ENCODE measurements at regions not wholly inside any gene's neighbourhood (a gene's known extent, or its start where the extent isn't known, plus 50 kb on each side); places are given as distances from the start of the nearest gene placed in this dataset.
A peak's percentile ranks its signal among the peaks of the same experiment; 100 is the strongest.
"Not testable (repeated sequence)": the region's sequence is repeated elsewhere in the genome, so short reads cannot be mapped to it uniquely, and the experiment has no call there.

DNA sequence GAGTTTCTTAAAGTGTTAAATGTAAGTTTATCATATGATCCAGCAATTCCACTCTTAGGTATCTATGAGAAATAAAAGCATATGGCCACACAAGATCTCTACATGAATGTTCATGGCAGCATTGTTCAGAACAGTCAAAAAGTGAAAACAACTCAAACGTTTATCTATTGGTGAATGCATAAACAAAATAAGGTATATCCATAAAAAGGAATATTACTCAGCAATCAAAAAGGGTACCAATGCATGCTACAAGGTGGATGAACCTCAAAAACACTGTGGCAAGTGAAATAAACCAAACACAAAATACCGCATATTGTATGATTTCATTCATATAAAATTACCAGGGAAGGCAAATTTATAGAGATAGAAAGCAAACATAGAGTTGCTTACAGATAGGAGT lies 337.6 kb downstream of the PIK3C3 start:
- Histone ChIP-seq H3K4me1 (replicated peaks) (no peaks in the 10 kb centered on the region), H3K4me3 (no peak overlapping the region), H3K9me3 (replicated peaks) (no peaks in the 10 kb centered on the region), H3K27ac (no peak overlapping the region), H3K27me3 (replicated peaks) (no peaks in the 10 kb centered on the region), H3K36me3 (no peaks in the 10 kb centered on the region)
- DNase-seq (ENCODE audit: low read depth in 1 of 2, low spot score in 2 of 2): no peak

DNA sequence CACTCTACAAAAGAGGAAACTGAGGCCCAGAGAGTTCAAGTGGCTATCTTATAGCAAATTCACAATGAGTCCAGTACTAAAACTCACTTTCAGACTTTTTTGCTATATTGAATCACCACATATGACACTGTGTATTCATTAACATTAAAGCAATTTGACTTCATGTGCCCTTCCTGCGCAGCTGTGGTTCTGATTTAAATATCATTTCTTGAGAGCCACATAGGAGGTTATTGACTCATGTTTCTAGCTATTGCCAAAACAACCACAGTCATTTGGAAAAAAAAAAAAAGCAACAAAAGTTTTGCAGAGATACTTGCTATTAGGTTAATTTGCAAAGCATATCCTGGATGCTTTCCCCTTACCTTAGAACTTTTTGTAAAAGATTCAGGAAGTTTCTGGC lies 341.2 kb downstream of the PIK3C3 start:
- H3K4me3 ChIP-seq: no peak overlapping the region

DNA sequence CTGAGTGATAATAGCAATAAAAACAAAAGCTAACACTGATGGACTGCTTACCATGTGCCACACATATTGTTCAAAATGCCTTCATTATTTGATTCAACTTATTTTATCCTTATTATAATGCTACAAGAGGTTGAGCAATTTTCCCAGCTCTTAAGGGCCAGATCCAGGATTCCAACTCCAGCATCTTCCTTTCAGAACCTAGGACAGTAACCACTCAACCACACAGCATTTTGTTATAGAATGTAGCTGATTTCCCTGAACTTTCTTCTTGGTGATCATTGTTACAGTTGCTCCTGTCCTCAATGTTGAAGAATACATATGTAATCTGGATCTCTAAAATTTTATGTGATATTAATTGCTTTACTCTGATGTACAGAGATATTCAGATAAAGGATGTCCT lies 341.7 kb downstream of the PIK3C3 start:
- H3K36me3 ChIP-seq: no peaks in the 10 kb centered on the region
- peaks cover 5% of the 10 kb centered on the region for H3K4me1 ChIP-seq (replicated peaks)
- no peaks in the 10 kb centered on the region for H3K9me3 ChIP-seq (replicated peaks)
- no peak overlapping the region for H3K4me3 ChIP-seq
- no peak for DNase-seq (ENCODE audit: low read depth in 1 of 2, low spot score in 2 of 2)
- no peak overlapping the region for H3K27ac ChIP-seq
- no peaks in the 10 kb centered on the region for H3K27me3 ChIP-seq (replicated peaks)

More for the DNA sequence above, 341.2 kb downstream of the PIK3C3 start:
- Histone ChIP-seq H3K9me3 (replicated peaks) (no peaks in the 10 kb centered on the region), H3K27me3 (replicated peaks) (no peaks in the 10 kb centered on the region), H3K4me1 (replicated peaks) (peaks cover 5% of the 10 kb centered on the region), H3K27ac (no peak overlapping the region), H3K36me3 (no peaks in the 10 kb centered on the region)
- no peak for DNase-seq (ENCODE audit: low read depth in 1 of 2, low spot score in 2 of 2)

DNA sequence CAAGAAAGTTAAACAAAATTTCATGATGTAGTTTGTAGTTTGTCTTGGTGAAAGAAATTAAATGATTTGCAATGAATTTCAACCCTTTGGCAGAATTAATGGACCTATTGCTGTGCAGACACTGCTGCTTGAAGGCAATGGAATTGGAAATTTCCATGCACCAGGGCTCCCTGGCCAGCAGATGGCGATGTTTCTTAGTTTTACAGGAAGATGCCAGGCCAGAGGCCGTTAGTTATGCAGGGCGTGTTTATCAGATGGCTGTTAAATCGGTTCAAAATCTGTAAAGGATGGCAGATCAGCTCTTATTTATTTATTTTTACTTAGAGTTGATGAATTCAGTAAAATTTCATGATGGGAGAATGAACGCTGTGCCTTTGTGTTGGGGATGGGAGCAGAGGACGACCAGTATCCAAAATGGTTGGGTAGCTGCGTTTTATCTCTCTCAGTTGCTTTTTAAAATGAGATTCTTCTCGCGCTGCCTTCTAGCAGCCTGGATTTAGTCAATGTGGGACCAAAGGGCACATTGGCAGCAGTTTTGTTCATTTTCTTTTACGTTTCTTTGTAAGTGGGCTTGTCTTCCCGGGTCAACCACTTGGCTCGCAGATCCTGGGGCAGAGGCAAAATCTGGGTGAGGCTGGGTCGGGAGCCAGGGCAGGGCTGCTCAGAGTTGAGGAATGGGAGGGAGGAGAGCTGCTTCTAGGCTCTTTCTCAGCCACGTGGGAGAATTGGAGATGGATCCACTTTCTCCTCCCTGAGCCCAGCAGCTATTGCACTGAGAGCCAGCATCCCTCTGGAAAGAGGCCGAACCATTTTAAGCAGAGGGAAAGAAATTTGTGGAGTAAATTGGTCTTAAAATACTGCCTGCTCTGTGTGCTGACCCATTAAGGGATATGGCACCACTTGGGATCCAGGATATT lies 344.0 kb downstream of the PIK3C3 start:
- Histone ChIP-seq H3K27ac (peak overlapping the region; percentile 7; the same call in 1 of the 2 replicates), H3K4me1 (replicated peaks) (peaks cover 5% of the 10 kb centered on the region), H3K4me3 (no peak overlapping the region), H3K9me3 (replicated peaks) (no peaks in the 10 kb centered on the region), H3K27me3 (replicated peaks) (no peaks in the 10 kb centered on the region), H3K36me3 (no peaks in the 10 kb centered on the region)
- DNase-seq (ENCODE audit: low read depth in 1 of 2, low spot score in 2 of 2): peak; percentile 67 to 71

DNA sequence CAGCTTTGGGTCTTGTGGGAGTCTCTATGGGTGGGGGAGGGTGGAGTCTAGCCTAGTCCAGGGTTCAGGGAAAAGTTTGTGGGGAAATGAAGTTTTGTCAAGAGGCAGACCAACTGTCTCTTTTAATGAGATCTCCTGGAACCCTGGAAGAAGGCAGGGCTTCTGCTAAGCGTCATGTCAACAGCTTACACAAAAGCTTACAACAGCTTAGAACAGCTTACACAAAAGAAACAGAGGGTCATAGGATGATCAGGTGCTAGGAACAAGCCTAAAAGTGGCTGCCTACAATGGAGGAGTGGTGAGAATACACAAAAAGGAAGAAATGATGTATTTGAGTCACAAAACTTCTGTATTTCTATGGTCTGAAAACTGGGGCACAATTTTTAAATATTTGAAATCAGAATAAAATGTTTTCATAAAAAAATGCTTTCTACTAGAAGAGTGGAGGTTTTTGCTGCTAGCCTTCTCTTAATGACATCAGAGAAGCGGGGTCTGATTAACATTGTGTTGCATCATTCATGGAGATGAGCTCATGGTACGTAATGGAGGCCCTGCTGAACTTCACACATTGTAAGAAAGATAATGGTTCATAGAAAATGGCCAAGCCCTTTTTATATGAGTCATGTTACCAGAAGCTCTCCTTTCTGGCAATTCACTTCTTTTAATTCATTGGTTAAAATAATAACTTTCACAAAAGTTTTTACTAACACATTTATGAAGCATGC lies 351.0 kb downstream of the PIK3C3 start:
- Histone ChIP-seq H3K27ac (no peak overlapping the region), H3K27me3 (replicated peaks) (no peaks in the 10 kb centered on the region), H3K4me3 (no peak overlapping the region), H3K36me3 (no peaks in the 10 kb centered on the region), H3K4me1 (replicated peaks) (no peaks in the 10 kb centered on the region), H3K9me3 (replicated peaks) (0 out of 2 replicates have a peak, but pooled peaks cover 2% of the 10 kb centered on the region)
- DNase-seq (ENCODE audit: low read depth in 1 of 2, low spot score in 2 of 2): no peak

DNA sequence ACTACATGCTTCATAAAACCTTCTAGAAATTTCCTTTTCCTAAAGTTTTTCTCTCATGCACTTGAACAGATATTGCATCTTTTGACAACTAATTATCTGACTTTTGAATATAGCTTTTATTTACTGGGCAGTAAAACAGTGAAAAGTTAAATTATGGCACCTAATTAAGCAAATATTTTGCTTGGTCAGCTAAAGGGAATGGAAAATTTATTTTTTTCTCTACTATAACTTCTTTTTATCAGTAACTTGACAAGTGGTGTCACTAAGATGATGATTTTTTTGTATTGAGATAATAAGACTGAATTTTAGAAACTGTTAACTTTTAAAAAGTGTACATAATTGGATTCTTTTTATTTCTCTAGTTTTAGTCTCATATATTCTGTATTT lies 351.6 kb downstream of the PIK3C3 start:
- Histone ChIP-seq H3K4me3 (no peak overlapping the region), H3K36me3 (no peaks in the 10 kb centered on the region), H3K4me1 (replicated peaks) (no peaks in the 10 kb centered on the region), H3K9me3 (replicated peaks) (0 out of 2 replicates have a peak, but pooled peaks cover 2% of the 10 kb centered on the region), H3K27me3 (replicated peaks) (no peaks in the 10 kb centered on the region), H3K27ac (no peak overlapping the region)
- DNase-seq (ENCODE audit: low read depth in 1 of 2, low spot score in 2 of 2): no peak

DNA sequence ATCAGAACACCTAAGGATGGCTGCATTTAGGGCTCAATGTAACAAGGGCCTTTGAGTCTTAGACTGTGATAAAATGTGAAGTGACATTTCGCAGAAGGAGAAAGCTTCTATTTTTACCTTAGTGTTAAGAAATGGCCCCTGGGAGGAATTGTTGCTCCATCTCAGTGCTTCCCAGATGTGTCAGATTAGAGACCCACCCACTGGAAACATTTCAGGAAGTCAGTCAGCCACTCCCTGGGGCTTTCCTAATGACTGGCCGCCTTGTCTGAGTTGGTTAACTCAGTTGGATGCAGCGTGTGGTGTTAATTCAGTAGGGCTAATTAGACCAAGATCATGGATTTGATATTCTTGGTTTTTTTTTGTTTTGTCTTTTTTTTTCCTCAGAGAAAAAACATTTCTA lies 355.9 kb downstream of the PIK3C3 start:
- no peaks in the 10 kb centered on the region for H3K4me1 ChIP-seq (replicated peaks)
- no peak overlapping the region for H3K27ac ChIP-seq
- DNase-seq (ENCODE audit: low read depth in 1 of 2, low spot score in 2 of 2): no peak
- H3K27me3 ChIP-seq (replicated peaks): no peaks in the 10 kb centered on the region
- H3K4me3 ChIP-seq: no peak overlapping the region
- 0 out of 2 replicates have a peak, but pooled peaks cover 2% of the 10 kb centered on the region for H3K9me3 ChIP-seq (replicated peaks)
- H3K36me3 ChIP-seq: no peaks in the 10 kb centered on the region

DNA sequence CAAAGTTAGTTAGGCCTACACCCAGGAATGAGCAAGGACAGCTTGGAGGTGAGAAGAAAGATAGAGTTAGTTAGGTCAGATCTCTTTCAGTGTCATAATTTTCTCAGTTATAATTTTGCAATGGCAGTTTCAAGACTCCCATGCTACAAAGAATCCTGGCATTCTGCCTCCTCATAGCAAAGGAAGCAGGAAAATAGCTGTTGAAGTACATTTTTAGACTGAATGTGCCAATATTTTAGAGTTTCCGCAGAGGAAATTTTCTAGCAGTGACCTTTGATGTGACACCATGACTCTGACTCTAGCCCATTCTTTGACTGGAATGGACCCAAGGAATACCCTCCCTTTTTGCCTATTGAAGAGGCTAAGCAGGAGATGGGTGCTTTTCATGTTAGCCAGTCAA lies 371.7 kb downstream of the PIK3C3 start:
- no peak for DNase-seq (ENCODE audit: low read depth in 1 of 2, low spot score in 2 of 2)
- Histone ChIP-seq H3K4me3 (no peak overlapping the region), H3K27ac (no peak overlapping the region), H3K36me3 (no peaks in the 10 kb centered on the region), H3K4me1 (replicated peaks) (peaks cover 15% of the 10 kb centered on the region), H3K9me3 (replicated peaks) (no peaks in the 10 kb centered on the region), H3K27me3 (replicated peaks) (no peaks in the 10 kb centered on the region; the same call in 1 of the 2 replicates)

DNA sequence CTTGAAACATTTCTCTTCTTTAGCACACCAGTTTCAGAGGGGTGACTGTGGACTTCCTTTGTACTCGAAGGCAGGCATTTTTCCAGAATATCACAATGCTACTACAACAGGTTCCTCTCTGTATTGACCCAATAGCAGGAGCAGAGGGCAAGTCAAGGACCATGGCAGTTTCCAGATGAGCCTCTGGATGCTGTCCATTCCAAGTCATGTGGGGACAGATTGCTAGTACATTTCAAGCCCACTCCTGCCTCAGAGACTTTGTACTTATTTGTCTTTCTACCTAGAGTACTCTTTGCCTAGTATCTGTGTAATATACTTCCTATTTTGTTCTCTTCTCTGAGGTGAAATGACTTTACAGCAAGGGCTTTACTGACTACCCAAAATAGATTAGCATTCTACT lies 373.9 kb downstream of the PIK3C3 start:
- no peak for DNase-seq (ENCODE audit: low read depth in 1 of 2, low spot score in 2 of 2)
- Histone ChIP-seq H3K9me3 (replicated peaks) (no peaks in the 10 kb centered on the region), H3K27ac (no peak overlapping the region), H3K27me3 (replicated peaks) (no peaks in the 10 kb centered on the region; the same call in 1 of the 2 replicates), H3K36me3 (no peaks in the 10 kb centered on the region), H3K4me3 (no peak overlapping the region), H3K4me1 (replicated peaks) (peaks cover 15% of the 10 kb centered on the region)

DNA sequence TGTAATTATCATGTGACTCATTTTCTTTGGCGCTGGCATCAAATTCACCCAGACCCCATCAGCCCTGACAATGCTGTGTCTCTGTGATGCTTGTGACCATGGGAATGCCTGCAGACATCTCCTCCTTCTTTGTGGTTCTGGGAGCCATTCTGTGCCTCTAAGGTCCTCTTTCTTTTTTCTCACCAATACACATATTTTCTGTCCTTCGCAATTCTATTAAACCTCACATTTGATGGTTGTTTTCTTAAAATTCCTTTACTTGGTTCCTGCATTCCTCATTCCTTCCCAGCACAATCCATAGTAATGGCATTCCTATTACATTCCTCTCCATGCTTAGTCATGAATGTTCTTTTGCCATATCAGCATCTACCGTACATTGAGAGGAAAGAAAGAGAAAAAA lies 375.3 kb downstream of the PIK3C3 start:
- no peaks in the 10 kb centered on the region for H3K9me3 ChIP-seq (replicated peaks)
- DNase-seq (ENCODE audit: low read depth in 1 of 2, low spot score in 2 of 2): peak; percentile 67 to 82
- H3K4me1 ChIP-seq (replicated peaks): peaks cover 15% of the 10 kb centered on the region
- no peaks in the 10 kb centered on the region for H3K36me3 ChIP-seq
- H3K4me3 ChIP-seq: no peak overlapping the region
- H3K27me3 ChIP-seq (replicated peaks): no peaks in the 10 kb centered on the region
- H3K27ac ChIP-seq: peak overlapping the region; percentile 69

DNA sequence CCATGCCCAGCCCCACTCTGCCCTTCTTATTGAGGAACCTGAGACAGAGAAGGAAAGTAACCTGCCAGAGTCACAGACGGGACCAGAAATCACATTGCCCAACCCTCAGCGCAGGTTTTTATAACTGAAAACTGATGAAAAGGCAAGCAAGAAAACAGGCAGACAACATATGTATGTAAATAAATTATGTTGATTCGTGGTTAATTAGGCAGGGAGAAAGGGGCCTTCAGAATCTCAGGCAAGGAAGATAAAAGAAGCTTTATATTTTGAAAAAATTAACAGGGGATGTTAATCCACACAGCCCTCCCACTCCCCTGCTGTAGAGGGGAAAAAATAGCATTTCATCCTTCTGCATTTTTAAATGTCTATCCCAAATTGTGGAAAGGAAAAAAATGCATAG lies 378.5 kb downstream of the PIK3C3 start:
- no peaks in the 10 kb centered on the region for H3K9me3 ChIP-seq (replicated peaks)
- DNase-seq (ENCODE audit: low read depth in 1 of 2, low spot score in 2 of 2): no peak

DNA sequence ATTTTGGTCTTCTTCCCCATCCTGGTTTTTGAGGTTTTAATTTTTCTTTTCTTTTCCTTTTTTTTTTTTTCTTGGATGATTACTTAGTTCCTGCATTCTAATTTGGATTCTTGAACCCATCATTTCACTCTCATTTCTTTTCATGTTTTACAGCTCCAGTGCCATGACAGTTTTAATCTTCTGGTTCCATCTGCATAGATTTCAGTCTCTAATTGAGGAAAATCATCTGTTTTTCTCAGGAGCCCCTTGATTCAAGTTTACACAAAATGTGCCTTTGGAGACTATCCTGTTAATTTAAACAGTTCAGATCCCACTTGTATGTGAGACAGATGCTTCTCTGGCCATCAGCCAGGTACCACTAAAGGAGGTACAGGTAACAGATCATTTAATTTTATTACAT lies 379.9 kb downstream of the PIK3C3 start:
- DNase-seq (ENCODE audit: low read depth in 1 of 2, low spot score in 2 of 2): no peak
- H3K4me1 ChIP-seq (replicated peaks): peaks cover 10% of the 10 kb centered on the region
- H3K36me3 ChIP-seq: no peaks in the 10 kb centered on the region
- no peak overlapping the region for H3K27ac ChIP-seq
- no peaks in the 10 kb centered on the region for H3K27me3 ChIP-seq (replicated peaks)
- no peaks in the 10 kb centered on the region for H3K9me3 ChIP-seq (replicated peaks)
- H3K4me3 ChIP-seq: no peak overlapping the region

More for the DNA sequence above, 378.5 kb downstream of the PIK3C3 start:
- Histone ChIP-seq H3K4me1 (replicated peaks) (peaks cover 15% of the 10 kb centered on the region), H3K27me3 (replicated peaks) (no peaks in the 10 kb centered on the region), H3K36me3 (no peaks in the 10 kb centered on the region), H3K4me3 (no peak overlapping the region), H3K27ac (no peak overlapping the region)

DNA sequence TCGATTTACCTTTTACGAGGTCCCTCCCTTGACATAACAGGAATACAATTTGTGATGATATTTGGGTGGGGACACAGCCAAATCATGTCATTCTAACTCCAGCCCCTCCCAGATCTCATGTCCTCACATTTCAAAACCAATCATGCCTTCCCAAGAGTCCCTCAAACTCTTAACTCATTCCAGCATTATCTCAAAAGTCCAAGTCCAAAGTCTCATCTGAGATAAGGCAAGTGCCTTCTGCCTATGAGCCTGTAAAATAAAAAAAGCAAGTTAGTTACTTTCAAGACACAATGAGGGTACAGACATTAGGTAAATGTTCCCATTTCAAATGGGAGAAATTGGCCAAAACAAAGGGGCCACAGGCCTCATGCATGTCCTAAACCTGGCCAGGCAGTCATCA lies 381.1 kb downstream of the PIK3C3 start:
- H3K9me3 ChIP-seq (replicated peaks): no peaks in the 10 kb centered on the region

DNA sequence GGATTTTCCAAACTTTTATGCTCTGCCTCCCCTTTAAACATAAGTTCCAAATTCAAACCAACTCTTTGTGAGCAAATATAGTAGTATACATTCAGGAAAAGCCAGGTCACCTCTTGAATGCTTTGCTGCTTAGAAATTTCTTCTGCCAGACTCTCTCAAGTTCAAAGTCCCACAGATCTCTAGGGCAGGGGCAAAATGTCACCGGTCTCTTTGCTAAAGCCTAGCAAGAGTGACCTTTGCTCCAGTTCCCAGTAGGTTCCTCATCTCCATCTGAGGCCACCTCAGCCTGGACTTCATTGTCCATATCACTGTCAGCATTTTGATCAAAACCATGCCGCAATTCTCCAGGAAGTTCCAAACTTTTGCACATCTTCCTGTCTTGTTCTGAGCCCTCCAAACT lies 382.3 kb downstream of the PIK3C3 start:
- H3K27me3 ChIP-seq (replicated peaks); DNase-seq (ENCODE audit: low read depth in 1 of 2, low spot score in 2 of 2); H3K36me3 ChIP-seq; H3K9me3 ChIP-seq (replicated peaks); H3K27ac ChIP-seq; H3K4me3 ChIP-seq; H3K4me1 ChIP-seq (replicated peaks): not testable (repeated sequence)

More for the DNA sequence above, 381.1 kb downstream of the PIK3C3 start:
- no peak overlapping the region for H3K4me3 ChIP-seq
- H3K27ac ChIP-seq: no peak overlapping the region
- no peak for DNase-seq (ENCODE audit: low read depth in 1 of 2, low spot score in 2 of 2)
- H3K36me3 ChIP-seq: no peaks in the 10 kb centered on the region
- H3K4me1 ChIP-seq (replicated peaks): no peaks in the 10 kb centered on the region; the same call in 1 of the 2 replicates
- H3K27me3 ChIP-seq (replicated peaks): no peaks in the 10 kb centered on the region
